ENCODE measurements at regions not wholly inside any gene's neighbourhood (a gene's known extent, or its start where the extent isn't known, plus 50 kb on each side); places are given as distances from the start of the nearest gene placed in this dataset.

DNA sequence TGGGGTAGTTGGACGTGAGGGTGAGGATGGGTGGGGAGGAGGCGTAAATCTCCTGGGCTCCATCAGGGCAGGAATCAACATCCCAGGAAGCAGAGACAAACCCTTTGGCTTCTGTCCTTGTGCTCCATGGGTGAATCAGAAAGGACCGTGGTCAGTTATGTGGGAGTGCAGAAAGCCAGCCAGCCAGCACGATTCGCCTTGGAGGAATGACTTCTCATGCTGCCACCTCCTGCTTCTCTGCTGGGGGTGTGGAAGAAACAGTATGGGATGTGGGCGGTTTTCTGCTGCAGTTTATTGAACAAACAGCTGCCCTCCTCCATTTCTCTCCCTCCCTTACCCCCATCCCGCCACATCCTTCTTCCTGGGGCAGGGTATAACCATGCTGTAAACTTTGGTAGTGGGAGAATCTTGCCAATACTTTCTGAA, 214.5 kb downstream of the SOX4 start:
- no peak for DNase-seq (ENCODE audit: low read depth, low spot score)
- TF ChIP-seq SIN3A (IDR thresholded peaks at IDR 0.05; ENCODE audit: borderline replicate concordance, insufficient read depth, low read depth, low read length) (no peak), POLR2AphosphoS5 (IDR thresholded peaks at IDR 0.05; ENCODE audit: low read depth, low read length) (peak; percentile 23; the same call in 1 of the 2 replicates), TCF7L2 (IDR thresholded peaks at IDR 0.05; ENCODE audit: low read depth, low read length) (no peak)
- TF ChIP-seq, protein P1, sequence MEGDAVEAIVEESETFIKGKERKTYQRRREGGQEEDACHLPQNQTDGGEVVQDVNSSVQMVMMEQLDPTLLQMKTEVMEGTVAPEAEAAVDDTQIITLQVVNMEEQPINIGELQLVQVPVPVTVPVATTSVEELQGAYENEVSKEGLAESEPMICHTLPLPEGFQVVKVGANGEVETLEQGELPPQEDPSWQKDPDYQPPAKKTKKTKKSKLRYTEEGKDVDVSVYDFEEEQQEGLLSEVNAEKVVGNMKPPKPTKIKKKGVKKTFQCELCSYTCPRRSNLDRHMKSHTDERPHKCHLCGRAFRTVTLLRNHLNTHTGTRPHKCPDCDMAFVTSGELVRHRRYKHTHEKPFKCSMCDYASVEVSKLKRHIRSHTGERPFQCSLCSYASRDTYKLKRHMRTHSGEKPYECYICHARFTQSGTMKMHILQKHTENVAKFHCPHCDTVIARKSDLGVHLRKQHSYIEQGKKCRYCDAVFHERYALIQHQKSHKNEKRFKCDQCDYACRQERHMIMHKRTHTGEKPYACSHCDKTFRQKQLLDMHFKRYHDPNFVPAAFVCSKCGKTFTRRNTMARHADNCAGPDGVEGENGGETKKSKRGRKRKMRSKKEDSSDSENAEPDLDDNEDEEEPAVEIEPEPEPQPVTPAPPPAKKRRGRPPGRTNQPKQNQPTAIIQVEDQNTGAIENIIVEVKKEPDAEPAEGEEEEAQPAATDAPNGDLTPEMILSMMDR (IDR thresholded peaks at IDR 0.05) = no peak
- TF ChIP-seq, protein P2, sequence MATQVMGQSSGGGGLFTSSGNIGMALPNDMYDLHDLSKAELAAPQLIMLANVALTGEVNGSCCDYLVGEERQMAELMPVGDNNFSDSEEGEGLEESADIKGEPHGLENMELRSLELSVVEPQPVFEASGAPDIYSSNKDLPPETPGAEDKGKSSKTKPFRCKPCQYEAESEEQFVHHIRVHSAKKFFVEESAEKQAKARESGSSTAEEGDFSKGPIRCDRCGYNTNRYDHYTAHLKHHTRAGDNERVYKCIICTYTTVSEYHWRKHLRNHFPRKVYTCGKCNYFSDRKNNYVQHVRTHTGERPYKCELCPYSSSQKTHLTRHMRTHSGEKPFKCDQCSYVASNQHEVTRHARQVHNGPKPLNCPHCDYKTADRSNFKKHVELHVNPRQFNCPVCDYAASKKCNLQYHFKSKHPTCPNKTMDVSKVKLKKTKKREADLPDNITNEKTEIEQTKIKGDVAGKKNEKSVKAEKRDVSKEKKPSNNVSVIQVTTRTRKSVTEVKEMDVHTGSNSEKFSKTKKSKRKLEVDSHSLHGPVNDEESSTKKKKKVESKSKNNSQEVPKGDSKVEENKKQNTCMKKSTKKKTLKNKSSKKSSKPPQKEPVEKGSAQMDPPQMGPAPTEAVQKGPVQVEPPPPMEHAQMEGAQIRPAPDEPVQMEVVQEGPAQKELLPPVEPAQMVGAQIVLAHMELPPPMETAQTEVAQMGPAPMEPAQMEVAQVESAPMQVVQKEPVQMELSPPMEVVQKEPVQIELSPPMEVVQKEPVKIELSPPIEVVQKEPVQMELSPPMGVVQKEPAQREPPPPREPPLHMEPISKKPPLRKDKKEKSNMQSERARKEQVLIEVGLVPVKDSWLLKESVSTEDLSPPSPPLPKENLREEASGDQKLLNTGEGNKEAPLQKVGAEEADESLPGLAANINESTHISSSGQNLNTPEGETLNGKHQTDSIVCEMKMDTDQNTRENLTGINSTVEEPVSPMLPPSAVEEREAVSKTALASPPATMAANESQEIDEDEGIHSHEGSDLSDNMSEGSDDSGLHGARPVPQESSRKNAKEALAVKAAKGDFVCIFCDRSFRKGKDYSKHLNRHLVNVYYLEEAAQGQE (IDR thresholded peaks at IDR 0.05; ENCODE audit: insufficient read depth in 1 of 2, low read depth in 2 of 2, low read length in 1 of 2) = no peak
- intact Hi-C loops (cut with micrococcal nuclease; ENCODE audit: unreplicated experiment) = loop anchor here (10.0 kb wide), 1 partner anchor 213 kb away; the partner anchor contains the start of gene SOX4
- BruUV-seq (replicated peaks) = no TSS peak
- Histone ChIP-seq H3K4me3 (ENCODE audit: low read depth in 2 of 2, low read length in 2 of 2) (peak overlapping the region in 1 of 2 experiments; percentile 19; a peak in 2 of 4 replicates), H3K27ac (ENCODE audit: low read length) (peak overlapping the region; percentile 97), H3K36me3 (ENCODE audit: control insufficient read depth, insufficient read depth, low read length) (no peaks in the 10 kb centered on the region), H3K9me3 (ENCODE audit: control insufficient read depth, insufficient read depth, low read depth, low read length) (no peaks in the 10 kb centered on the region), H3K27me3 (ENCODE audit: control insufficient read depth, insufficient read depth, low read length) (no peaks in the 10 kb centered on the region), H3K4me1 (ENCODE audit: control insufficient read depth, insufficient read depth, low read length) (peaks cover 30% of the 10 kb centered on the region)
- POLR2A ChIA-PET = interaction anchor here (0.6 to 0.8 kb wide), 2 partner anchors 211 to 215 kb away, joined by 5 to 10 read pairs; partner anchors contain the start of gene SOX4
- peak; percentile 87 for ATAC-seq
- in situ Hi-C loops (cut with HindIII; ENCODE audit: low pct_unique_long_range_greater_than_20kb, low sequenced_read_pairs) = no loop called here
- CTCF ChIA-PET = interaction anchor here (0.6 kb wide), 1 partner anchor 149 kb away, joined by 3 read pairs; no protein-coding TSS in a partner anchor

DNA sequence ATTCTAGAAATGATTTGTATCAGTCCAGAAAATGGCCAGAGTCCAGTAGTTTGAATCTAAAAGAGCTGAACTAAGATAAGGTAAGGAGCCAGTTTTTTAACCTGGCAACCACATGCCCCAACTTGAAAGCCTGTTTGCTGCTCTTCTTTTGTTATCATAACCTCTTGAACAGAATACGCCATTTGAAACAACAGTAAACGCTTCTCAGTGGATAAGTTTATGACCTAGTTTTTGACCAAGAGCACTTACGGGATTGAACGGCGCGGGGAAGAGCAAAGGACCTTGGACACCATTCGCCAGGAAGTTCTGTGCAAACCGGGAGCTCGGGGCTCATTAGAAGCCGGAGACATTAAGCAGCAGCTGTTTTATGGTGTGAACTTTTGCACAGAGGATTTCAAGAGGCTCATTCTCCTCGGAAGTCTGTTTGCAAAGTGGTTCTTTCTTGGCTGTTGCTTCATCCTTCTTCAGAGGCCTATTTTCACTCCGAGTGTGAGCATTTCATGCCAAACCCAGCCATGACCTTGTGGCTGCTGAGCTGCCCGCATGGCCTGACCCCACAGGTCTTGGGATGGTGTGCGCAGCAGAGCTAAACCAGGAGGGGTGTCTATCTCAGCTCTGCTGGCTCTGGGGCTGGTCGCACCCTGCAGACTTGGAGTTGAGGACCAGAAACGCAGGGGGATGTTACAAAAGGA, 215.1 kb downstream of the SOX4 start:
- intact Hi-C loops (cut with micrococcal nuclease; ENCODE audit: unreplicated experiment) = loop anchor here (10.0 kb wide), 1 partner anchor 214 kb away; the partner anchor contains the start of gene SOX4
- CTCF ChIA-PET = interaction anchor here (0.6 kb wide), 1 partner anchor 150 kb away, joined by 3 read pairs; no protein-coding TSS in a partner anchor
- no peaks in the 10 kb centered on the region for H3K9me3 ChIP-seq (ENCODE audit: control insufficient read depth, insufficient read depth, low read depth, low read length)
- no peak for DNase-seq (ENCODE audit: low read depth, low spot score)
- peak; percentile 74 for ATAC-seq
- peak overlapping the region; percentile 97 for H3K27ac ChIP-seq (ENCODE audit: low read length)
- H3K27me3 ChIP-seq (ENCODE audit: control insufficient read depth, insufficient read depth, low read length) = no peaks in the 10 kb centered on the region
- H3K4me1 ChIP-seq (ENCODE audit: control insufficient read depth, insufficient read depth, low read length) = peaks cover 30% of the 10 kb centered on the region
- POLR2A ChIA-PET = interaction anchor here (0.6 to 0.8 kb wide), 2 partner anchors 208 to 215 kb away, joined by 4 to 10 read pairs; partner anchors contain the start of gene SOX4
- TF ChIP-seq SIN3A (IDR thresholded peaks at IDR 0.05; ENCODE audit: borderline replicate concordance, insufficient read depth, low read depth, low read length) (no peak), POLR2AphosphoS5 (IDR thresholded peaks at IDR 0.05; ENCODE audit: low read depth, low read length) (no peak), TCF7L2 (IDR thresholded peaks at IDR 0.05; ENCODE audit: low read depth, low read length) (peak; percentile 98)
- TF ChIP-seq, protein P1 (IDR thresholded peaks at IDR 0.05) = no peak
- TF ChIP-seq, protein P2 (IDR thresholded peaks at IDR 0.05; ENCODE audit: insufficient read depth in 1 of 2, low read depth in 2 of 2, low read length in 1 of 2) = no peak
- H3K4me3 ChIP-seq (ENCODE audit: low read depth in 2 of 2, low read length in 2 of 2) = peak overlapping the region; percentile 6 to 34; a peak in 3 of 4 replicates
- H3K36me3 ChIP-seq (ENCODE audit: control insufficient read depth, insufficient read depth, low read length) = no peaks in the 10 kb centered on the region
- no TSS peak for BruUV-seq (replicated peaks)
- in situ Hi-C loops (cut with HindIII; ENCODE audit: low pct_unique_long_range_greater_than_20kb, low sequenced_read_pairs) = no loop called here
